Breast epithelium (tissue), 4 donors: ENCODE measurements at regions not wholly inside any gene's neighbourhood (a gene's known extent, or its start where the extent isn't known, plus 50 kb on each side); places are given as distances from the start of the nearest gene placed in this dataset.
"Not testable (repeated sequence)": the region's sequence is repeated elsewhere in the genome, so short reads cannot be mapped to it uniquely, and the experiment has no call there.

Source experiments
- DNase-seq, 2 donors: peaks; one replicate each; pipeline ENCODE4 v3.0.0-alpha.2; 2019; ENCODE audit warnings: low spot score in 2 of 2
- H3K27ac ChIP-seq, 2 donors: fragments of 200-600 bp; sonication (generic) in 1 of 2; one replicate each; pipeline ENCODE4 v1.5.1; 2016 to 2019; ENCODE audit warnings: mild to moderate bottlenecking in 1 of 2
- H3K27me3 ChIP-seq, 2 donors: fragments of 200-600 bp; sonication (generic) in 1 of 2; one replicate each; pipeline versions ENCODE4 v1.5.1 to v1.6.0; 2017 to 2019; ENCODE audit warnings: control low read depth in 1 of 2, mild to moderate bottlenecking in 1 of 2
- H3K36me3 ChIP-seq: fragments of 200-600 bp; one replicate; pipeline ENCODE4 v1.5.1; 2019
- H3K4me1 ChIP-seq, 2 donors: fragments of 200-600 bp; sonication (generic); one replicate each; pipeline ENCODE4 v1.5.1; 2016 to 2019; ENCODE audit warnings: control low read depth in 1 of 2
- H3K4me3 ChIP-seq, 3 donors: fragments of 200-600 bp; sonication (generic); 1 replicate in 2 of 3; 2 replicates in 1 of 3; pipeline ENCODE4 v1.5.1; 2016 to 2019; ENCODE audit warnings: mild to moderate bottlenecking in 3 of 3, moderate library complexity in 2 of 3
- H3K9me3 ChIP-seq, 2 donors: fragments of 200-600 bp; sonication (generic) in 1 of 2; one replicate each; pipeline ENCODE4 v1.5.1; 2016 to 2019; ENCODE audit warnings: control low read depth in 1 of 2
- POLR2A ChIP-seq: fragments of 450-650 bp; IDR thresholded peaks from one replicate; pipeline ENCODE4 v1.6.1; 2016; ENCODE audit warnings: antibody characterized with exemption, mild to moderate bottlenecking, moderate library complexity
- POLR2AphosphoS5 ChIP-seq, 3 donors: sonication (generic); formaldehyde crosslinking; IDR thresholded peaks; one replicate each; pipeline ENCODE4 v1.6.1; 2017; ENCODE audit warnings: antibody characterized with exemption in 3 of 3
- intact Hi-C: fragments of 100-400 bp; cut with DNase I; formaldehyde crosslinking; loops from one replicate; pipeline ENCODE4 v1.15.1; 2023; ENCODE audit warnings: low total_unique reads
- TF ChIP-seq, protein P1 (sequence below), 3 donors: fragments of 450-650 bp; IDR thresholded peaks; one replicate each; pipeline ENCODE4 v1.5.1; 2016 to 2017; ENCODE audit warnings: antibody characterized with exemption in 3 of 3, mild to moderate bottlenecking in 3 of 3, moderate library complexity in 3 of 3

- TF ChIP-seq, protein P1, sequence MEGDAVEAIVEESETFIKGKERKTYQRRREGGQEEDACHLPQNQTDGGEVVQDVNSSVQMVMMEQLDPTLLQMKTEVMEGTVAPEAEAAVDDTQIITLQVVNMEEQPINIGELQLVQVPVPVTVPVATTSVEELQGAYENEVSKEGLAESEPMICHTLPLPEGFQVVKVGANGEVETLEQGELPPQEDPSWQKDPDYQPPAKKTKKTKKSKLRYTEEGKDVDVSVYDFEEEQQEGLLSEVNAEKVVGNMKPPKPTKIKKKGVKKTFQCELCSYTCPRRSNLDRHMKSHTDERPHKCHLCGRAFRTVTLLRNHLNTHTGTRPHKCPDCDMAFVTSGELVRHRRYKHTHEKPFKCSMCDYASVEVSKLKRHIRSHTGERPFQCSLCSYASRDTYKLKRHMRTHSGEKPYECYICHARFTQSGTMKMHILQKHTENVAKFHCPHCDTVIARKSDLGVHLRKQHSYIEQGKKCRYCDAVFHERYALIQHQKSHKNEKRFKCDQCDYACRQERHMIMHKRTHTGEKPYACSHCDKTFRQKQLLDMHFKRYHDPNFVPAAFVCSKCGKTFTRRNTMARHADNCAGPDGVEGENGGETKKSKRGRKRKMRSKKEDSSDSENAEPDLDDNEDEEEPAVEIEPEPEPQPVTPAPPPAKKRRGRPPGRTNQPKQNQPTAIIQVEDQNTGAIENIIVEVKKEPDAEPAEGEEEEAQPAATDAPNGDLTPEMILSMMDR (IDR thresholded peaks at IDR 0.05) = no peak
- TF ChIP-seq POLR2A (no peak), POLR2AphosphoS5 (IDR thresholded peaks at IDR 0.05) (no peak)
- intact Hi-C loops = no loop called here
- no peaks in the 10 kb centered on the region for H3K36me3 ChIP-seq
- no peak overlapping the region for H3K27ac ChIP-seq
- no peak overlapping the region for H3K4me3 ChIP-seq
- no peaks in the 10 kb centered on the region for H3K27me3 ChIP-seq
- DNase-seq = no peak
- no peaks in the 10 kb centered on the region for H3K4me1 ChIP-seq
- H3K9me3 ChIP-seq = peaks cover 0 to 7% of the 10 kb centered on the region in 2 donors
Observed at GRCh38 chr2:131753640-131754561, 226.2 kb downstream of the CCDC74A start.

DNA sequence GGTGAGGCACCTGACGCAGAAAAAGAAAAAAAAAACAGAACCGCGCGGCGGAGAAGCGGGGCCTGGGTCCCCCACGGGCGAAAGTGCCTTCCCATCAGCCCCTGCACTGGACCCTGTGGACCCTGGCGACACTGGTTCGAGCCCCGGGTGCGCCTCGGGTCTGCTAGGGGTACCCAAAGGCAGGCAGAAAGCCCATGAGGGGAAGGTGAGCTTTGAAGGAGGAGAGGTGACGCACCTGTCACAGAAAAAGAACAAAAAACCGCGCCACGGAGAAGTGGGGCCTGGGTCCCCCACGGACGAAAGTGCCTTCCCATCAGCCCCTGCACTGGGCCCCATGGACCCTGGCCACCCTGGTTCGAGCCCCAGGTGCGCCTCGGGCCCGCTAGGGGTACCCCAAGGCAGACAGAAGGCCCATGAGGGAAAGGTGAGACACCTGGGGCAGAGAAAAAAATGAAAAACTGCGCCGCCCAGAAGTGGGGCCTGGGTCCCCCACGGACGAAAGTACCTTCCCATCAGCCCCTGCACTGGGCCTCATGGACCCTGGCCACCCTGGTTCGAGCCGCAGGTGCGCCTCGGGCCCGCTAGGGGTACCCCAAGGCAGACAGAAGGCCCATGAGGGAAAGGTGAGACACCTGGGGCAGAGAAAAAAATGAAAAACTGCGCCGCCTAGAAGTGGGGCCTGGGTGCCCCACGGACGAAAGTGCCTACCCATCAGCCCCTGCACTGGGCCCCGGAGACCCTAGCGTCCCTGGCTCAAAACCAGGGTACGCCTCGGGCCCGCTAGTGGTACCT lies 227.4 kb downstream of the CCDC74A start:
- TF ChIP-seq POLR2AphosphoS5 (IDR thresholded peaks at IDR 0.05) (no peak), POLR2A (no peak)
- no peak for DNase-seq
- Histone ChIP-seq H3K36me3 (no peaks in the 10 kb centered on the region), H3K9me3 (peaks cover 0 to 7% of the 10 kb centered on the region in 2 donors), H3K27ac (no peak overlapping the region), H3K4me1 (no peaks in the 10 kb centered on the region), H3K4me3 (no peak overlapping the region), H3K27me3 (no peaks in the 10 kb centered on the region)
- intact Hi-C loops = no loop called here

GRCh38 chr2:131756141-131756907 lies 228.6 kb downstream of the CCDC74A start:
- no peak for DNase-seq
- Histone ChIP-seq H3K9me3 (peaks cover 0 to 7% of the 10 kb centered on the region in 2 donors), H3K27ac (no peak overlapping the region), H3K27me3 (no peaks in the 10 kb centered on the region), H3K4me1 (no peaks in the 10 kb centered on the region), H3K36me3 (no peaks in the 10 kb centered on the region), H3K4me3 (no peak overlapping the region)
- intact Hi-C loops = no loop called here
- TF ChIP-seq POLR2AphosphoS5 (IDR thresholded peaks at IDR 0.05) (no peak), POLR2A (no peak)
- TF ChIP-seq, protein P1 (IDR thresholded peaks at IDR 0.05) = no peak

DNA sequence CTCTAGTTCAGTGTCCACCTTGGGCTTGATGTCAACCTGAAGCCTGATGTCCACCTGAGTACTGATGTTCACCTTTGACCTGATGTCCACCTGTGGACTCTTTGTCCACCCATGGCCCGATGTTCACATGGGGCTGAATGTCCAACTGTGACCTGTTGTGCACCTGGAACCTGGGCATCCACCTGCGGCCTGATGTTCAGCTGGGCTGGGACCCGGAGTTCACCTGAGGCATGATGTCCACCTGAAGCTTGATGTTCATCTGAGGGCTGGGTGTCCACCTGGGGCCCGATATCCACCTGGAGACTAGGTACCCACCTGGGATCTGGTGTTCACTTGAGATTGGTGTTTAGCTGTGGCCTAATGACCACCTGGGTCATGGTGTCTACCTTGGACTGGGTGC lies 231.3 kb downstream of the CCDC74A start:
- H3K27ac ChIP-seq, H3K27me3 ChIP-seq, H3K9me3 ChIP-seq, H3K36me3 ChIP-seq, intact Hi-C loops, DNase-seq, H3K4me1 ChIP-seq, H3K4me3 ChIP-seq: not testable (repeated sequence)

- intact Hi-C loops, DNase-seq, H3K4me1 ChIP-seq, H3K27ac ChIP-seq, H3K27me3 ChIP-seq, H3K36me3 ChIP-seq, H3K9me3 ChIP-seq, H3K4me3 ChIP-seq: not testable (repeated sequence)
Observed at GRCh38 chr2:131774955-131775555, 247.4 kb downstream of the CCDC74A start.

GRCh38 chr2:131775903-131776506 lies 248.3 kb downstream of the CCDC74A start:
- H3K36me3 ChIP-seq, H3K4me1 ChIP-seq, H3K27me3 ChIP-seq, H3K4me3 ChIP-seq, H3K27ac ChIP-seq, H3K9me3 ChIP-seq, intact Hi-C loops, DNase-seq: not testable (repeated sequence)

DNA sequence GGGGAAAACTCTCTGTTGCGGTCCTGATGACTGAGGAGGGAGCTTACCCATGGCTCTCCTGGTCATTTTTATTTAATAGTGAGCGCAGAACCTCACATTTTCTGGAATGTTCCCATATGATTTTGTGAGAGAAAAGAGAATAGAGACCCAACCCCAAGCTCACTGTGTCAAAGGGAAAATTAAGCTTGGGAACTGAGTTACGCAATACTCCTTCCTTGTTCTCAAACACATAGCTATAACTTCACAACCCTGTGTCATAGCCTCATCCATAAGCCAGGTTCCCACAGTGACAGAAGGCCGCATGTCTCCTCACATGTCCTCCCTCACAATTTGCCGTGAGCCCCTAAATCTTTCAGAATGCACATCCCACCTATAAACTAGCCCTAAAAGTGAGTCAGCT lies 252.8 kb downstream of the CCDC74A start:
- H3K27ac ChIP-seq, H3K9me3 ChIP-seq, H3K4me3 ChIP-seq, H3K27me3 ChIP-seq, DNase-seq, H3K36me3 ChIP-seq, H3K4me1 ChIP-seq, intact Hi-C loops: not testable (repeated sequence)
